Coronary artery (tissue), 2 donors: ENCODE measurements at regions not wholly inside any gene's neighbourhood (a gene's known extent, or its start where the extent isn't known, plus 50 kb on each side); places are given as distances from the start of the nearest gene placed in this dataset.

Experiments used
- DNase-seq: peaks from one replicate; pipeline ENCODE4 v3.0.0-alpha.2; 2017; ENCODE audit warnings: low spot score
- H3K27ac ChIP-seq, 2 donors: fragments of 200-600 bp; sonication (generic); one replicate each; pipeline ENCODE4 v1.5.1; 2016 to 2019
- H3K4me3 ChIP-seq: fragments of 200-600 bp; sonication (generic); 2 replicates; pipeline ENCODE4 v1.5.1; 2016; ENCODE audit warnings: mild to moderate bottlenecking, moderate library complexity
- TF ChIP-seq, protein P1 (sequence below): fragments of 200-600 bp; sonication (generic); IDR thresholded peaks from one replicate; pipeline ENCODE4 v1.5.1; 2019; ENCODE audit warnings: antibody characterized with exemption

DNA sequence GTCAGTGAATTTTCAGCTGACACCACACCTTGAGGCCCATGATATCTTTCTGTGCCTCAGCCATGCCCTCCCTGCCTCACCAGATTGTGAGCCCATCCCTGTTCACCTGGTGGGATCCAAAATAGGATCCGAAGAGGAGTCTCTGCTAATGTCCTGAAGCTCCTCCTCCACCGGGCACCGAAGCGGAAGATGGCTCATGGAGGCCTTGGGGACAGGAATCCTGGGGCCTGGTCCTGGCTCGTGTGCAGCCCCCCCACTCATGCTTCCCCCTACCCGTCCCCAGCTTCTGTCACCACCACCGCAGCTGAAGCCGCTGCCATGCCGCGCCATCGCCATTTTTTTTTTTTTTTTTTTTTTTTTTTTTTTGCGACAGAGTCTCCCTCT lies 1683.4 kb downstream of the TP53TG3F start:
- H3K4me3 ChIP-seq, result no peak overlapping the region
- TF ChIP-seq, protein P1, sequence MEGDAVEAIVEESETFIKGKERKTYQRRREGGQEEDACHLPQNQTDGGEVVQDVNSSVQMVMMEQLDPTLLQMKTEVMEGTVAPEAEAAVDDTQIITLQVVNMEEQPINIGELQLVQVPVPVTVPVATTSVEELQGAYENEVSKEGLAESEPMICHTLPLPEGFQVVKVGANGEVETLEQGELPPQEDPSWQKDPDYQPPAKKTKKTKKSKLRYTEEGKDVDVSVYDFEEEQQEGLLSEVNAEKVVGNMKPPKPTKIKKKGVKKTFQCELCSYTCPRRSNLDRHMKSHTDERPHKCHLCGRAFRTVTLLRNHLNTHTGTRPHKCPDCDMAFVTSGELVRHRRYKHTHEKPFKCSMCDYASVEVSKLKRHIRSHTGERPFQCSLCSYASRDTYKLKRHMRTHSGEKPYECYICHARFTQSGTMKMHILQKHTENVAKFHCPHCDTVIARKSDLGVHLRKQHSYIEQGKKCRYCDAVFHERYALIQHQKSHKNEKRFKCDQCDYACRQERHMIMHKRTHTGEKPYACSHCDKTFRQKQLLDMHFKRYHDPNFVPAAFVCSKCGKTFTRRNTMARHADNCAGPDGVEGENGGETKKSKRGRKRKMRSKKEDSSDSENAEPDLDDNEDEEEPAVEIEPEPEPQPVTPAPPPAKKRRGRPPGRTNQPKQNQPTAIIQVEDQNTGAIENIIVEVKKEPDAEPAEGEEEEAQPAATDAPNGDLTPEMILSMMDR, result no peak
- DNase-seq, result peak; percentile 64
- no peak overlapping the region for H3K27ac ChIP-seq

DNA sequence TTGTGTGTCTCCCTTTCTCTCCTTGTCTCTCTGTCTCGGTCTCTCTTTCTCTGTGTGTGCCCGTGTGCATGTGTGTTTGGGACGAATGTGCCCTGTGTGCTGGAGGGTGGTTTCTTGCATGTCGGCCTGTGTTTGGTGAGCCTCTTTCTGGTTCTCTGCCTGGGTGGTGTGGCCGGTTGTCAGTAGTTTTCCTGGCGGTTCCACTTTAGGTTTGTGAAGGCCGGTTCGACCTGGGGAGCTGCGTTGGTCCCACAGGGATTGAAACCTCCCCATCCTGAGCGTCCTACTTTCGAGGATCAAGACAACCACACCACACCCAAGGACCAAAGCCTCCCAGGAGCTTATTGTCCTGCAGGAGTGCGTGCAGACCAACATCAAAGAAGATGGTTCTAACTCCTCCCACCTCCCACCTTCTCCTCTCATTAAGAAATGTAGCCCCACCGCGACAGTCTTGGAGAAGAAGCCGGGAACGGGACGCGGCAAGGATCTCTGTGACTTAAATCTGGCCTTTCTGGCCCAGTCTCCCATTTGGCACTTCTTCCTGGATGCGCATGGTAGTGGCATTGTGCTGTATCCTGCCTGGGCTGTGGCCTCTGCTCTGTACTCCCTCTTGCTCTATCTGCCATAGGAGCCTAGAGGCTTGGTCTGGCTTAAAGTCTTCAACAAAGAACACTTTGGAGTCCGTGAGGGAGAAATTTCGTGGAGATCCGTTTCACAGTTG lies 1685.0 kb downstream of the TP53TG3F start:
- Histone ChIP-seq H3K4me3 (no peak overlapping the region), H3K27ac (no peak overlapping the region)
- peak; percentile 61 for DNase-seq
- TF ChIP-seq, protein P1, result no peak

DNA sequence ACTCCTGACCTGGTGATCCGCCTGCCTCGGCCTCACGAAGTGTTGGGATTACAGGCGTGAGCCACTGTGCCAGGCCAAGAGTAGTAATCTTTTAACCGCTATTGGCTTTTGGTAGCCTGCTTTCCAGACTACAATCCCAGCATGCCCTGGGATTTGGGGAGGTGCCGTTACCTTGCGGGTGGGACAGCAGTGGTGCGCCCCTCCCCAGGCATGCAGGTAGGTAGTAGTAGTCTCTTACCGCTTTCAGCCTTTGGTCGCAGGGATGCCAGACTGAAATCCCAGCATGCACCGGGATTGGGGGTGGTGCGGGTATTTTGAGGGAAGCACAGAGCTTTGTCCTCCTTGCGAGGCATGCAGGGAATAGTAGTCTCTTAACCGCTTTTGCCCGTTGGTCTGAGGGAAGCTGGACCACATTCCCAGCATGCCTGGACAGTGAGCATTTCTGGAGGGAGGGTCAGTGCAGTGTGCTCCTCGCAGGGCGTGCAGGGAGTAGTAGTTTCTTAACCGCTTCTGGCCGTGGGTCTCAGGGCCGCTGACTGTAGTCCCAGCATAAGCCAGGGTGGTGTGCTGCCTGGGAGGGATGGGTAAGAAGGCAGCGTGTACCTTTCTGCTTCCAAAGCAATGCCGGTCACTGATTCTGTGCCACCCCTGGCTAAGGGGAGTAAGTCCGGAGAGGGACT lies 1686.8 kb downstream of the TP53TG3F start:
- DNase-seq, result no peak
- Histone ChIP-seq H3K4me3 (no peak overlapping the region), H3K27ac (no peak overlapping the region)
- TF ChIP-seq, protein P1, result no peak

DNA sequence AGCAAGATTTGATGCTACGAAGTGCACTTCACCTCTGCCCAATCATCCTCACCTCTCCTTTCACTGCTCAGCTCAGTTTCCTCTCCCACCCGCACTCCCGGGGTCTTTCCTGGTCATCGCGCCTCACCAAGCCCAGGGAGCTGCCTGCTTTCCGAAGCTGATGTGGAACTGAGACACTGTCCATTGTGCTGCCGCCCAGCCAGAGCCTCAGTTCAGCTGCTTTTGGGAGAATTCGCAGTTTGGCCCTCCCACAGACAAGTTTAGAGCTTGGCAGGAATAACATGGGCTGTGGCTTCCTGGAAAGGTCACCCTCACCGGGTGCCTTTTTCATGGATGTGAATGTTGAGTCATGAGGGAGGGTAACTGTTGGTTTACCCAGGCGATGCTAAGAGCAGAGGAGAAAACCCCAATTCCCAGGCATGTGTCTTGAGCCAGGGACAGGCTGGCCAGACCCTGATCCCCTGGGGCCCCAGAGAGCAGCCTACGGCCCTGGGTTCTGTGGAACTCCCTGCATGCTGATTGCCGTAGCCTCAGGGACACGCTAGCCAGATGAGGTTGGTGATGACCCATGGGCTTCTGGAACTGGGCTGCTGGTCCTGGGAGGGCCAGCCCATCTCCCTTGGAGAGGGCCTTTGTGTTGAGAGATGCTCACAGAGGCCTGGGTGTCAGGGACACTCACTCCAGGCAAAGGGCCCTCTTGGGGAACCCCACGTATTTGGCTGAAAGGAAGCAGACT lies 1687.5 kb downstream of the TP53TG3F start:
- TF ChIP-seq, protein P1, result no peak
- H3K4me3 ChIP-seq, result no peak overlapping the region
- no peak for DNase-seq

DNA sequence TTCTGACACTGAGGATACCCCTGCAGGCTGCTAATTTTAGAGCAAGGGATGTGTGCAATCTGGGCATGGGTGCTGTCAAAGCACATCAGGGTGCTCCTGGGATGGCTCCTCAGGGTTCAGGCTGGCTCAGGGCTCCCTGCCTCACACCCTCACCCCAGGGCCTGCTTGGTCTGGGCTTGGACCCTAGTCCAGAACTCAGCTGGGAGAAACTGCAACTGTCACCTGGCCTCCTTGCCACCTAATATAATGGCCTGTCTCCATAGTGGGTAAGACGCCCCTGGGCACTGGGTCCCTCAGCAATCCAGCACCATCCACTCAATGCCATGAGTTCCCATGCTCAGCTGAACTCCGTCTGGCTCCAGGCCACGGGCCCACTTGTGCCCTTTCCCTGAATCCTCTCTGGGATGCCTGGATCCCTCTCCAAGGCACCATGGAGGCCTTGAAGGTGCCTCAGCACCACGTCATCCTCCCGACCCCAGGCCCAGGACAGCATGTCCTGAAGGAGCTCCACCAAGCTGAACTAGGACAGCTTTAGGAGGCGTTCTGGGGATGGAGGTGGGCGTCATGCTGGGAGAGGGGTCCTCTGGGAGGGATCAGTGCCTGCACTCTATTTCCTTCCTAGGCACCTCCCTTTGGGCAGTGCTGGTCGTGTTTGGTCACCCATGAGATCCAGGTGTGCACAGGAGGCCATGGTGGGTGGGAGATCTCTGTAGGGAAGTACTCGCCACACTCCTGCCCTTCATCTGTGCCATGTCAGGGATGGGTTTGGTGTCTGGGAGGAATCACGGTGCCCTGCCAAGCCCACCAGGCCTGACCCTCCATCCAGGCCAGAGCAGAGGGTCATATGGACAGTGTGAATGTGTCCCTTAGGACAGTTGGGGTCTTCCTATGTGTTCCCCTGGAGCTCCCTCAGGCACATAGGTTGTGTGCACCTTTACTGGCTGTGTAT lies 1688.4 kb downstream of the TP53TG3F start:
- Histone ChIP-seq H3K4me3 (no peak overlapping the region), H3K27ac (no peak overlapping the region)
- TF ChIP-seq, protein P1, result no peak
- DNase-seq, result no peak

More for the DNA sequence above, 1687.5 kb downstream of the TP53TG3F start:
- no peak overlapping the region for H3K27ac ChIP-seq

DNA sequence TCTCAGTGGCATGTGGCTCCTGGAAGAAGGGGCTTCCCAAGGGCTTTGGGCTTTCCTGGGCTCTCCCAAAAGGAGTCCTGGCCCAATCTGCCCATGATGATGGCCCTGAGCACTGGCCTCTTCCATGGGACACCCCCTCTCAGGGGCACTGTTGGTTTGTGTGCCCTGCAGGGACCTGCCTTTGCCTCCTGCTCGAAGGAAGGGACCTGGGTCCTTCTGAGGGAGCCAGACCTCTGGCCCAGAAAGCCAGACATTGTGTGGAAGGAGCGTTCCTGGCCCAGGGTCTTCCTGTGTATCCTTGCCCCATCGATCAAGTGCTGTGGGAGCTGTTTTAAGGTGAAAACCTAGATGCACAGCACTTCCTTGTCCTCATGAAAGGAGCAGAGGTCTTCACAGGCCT lies 1689.3 kb downstream of the TP53TG3F start:
- Histone ChIP-seq H3K27ac (no peak overlapping the region), H3K4me3 (no peak overlapping the region)
- TF ChIP-seq, protein P1, result no peak
- DNase-seq, result no peak
